ENCODE measurements at regions not wholly inside any gene's neighbourhood (a gene's known extent, or its start where the extent isn't known, plus 50 kb on each side); places are given as distances from the start of the nearest gene placed in this dataset.

- TF ChIP-seq EZH2 (IDR thresholded peaks at IDR 0.05; ENCODE audit: borderline replicate concordance, low read length) (no peak), CTCF (IDR thresholded peaks at IDR 0.05; ENCODE audit: low read length) (no peak)
These were observed 328.8 kb upstream of the SLITRK1 start for GRCh38 chr13:84211048-84211447.
